NOMO-1 (cell line): ENCODE measurements at regions not wholly inside any gene's neighbourhood (a gene's known extent, or its start where the extent isn't known, plus 50 kb on each side); places are given as distances from the start of the nearest gene placed in this dataset.
"Not testable (repeated sequence)": the region's sequence is repeated elsewhere in the genome, so short reads cannot be mapped to it uniquely, and the experiment has no call there.

Experiments
- DNase-seq, 2 experiments: peaks; one replicate each; lab custom pipeline; 2025; ENCODE audit not compliant: unreplicated experiment in 2 of 2; lab: John Stamatoyannopoulos, UW

DNA sequence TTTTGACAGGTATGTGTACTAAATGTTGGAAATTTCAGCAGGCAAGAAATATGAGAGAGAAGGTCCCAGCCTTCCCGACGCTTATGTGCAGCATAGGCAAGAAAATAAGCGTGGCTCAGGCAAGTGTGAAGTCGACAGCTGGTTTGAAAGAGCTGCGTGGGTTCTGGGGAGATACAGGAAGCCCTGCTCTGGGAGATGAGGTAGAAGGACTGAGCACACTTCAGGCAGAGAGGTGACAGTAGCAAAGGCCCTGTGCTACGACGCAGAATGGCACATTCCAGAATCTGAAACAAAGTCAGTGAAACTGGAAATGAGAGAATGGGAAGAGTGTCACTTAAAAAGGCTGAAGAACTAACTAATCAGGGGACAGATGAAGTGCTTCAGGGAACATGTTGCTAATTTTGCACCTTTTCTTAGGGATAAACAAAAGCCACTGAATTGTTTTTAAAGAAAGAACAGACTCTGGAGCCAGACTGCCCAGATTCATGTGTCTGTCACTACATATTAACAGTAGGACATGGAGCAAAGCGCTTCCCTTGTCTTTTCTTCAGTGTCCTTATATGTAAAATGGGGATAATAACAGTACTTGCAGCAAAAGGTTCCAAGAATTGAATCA, 160.1 kb downstream of the SPRY2 start:
- no peak for DNase-seq

DNA sequence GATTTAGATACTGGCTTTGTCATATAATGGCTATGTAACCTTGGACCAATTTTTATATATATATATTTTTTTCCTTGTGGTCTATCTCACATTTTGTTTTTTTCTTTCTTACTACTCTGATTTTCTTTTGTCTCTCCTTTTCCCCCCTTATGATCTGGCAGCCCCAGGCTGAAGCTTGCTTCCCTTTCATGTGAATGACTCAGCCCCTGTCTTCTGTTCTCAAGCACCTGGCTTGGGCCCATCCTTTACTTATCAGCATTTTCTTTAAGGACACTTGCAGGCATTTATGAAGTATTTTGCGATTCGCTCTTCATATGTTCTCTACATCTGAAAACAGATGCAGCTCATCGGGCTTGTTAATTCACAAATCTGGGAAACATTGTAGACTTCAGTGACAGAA, 163.6 kb downstream of the SPRY2 start:
- no peak for DNase-seq

DNA sequence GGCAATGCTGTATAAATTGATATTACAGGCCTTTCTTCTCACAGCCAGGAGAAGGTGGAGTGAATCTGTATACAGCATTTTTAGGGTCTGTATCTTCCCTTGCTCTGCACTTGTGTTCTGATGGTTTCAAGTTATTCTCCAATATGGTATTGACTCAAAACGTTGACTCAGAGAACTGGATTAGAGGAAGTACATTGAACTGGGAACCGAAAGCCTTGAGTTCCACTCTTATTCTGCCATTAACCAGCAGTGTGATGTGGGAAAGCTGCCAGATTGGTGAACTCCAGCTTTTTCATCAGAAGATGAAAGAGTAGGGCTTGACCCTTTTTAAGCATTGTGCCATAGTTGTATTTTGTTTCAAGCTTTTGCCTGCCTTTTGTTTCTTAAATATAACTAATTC, 167.7 kb downstream of the SPRY2 start:
- peak; percentile 45 to 93 for DNase-seq

GRCh38 chr13:80171096-80171495, 169.8 kb downstream of the SPRY2 start:
- no peak for DNase-seq

DNA sequence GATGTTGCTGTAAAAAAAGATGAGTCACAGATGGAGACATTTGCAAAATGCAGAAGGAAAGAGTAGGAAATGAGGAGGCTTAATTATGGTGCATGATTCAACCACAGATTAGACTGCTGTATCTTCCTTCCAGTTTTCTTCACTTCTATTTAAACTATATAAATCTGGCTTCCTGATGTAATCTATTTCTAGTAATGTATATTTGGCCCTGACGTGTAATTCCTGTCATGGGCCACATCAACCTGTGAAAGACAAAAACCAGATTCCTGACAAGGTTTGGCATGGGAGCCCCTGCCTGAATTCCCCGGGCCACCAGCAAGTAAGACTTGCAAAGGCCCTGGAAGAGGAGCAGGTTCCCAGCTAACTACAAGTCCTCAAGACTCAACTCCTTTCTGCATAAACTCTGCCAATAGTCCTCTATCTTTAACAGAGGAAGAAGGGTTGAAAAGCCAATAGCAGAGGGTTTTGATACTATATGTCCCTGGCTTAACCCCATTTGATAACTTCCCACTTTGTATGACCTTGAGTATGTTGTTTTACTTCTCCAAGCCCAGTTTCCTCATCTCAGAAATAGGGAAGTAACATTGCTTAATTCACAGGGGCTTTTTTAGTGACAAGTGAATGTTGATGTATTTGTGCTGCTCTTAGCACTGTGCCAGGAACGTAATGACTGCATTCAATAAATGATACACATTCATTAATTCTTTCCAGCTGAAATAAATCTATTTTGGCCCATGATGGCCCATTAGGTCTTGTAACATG, 172.7 kb downstream of the SPRY2 start:
- DNase-seq = peak; percentile 83 to 98

GRCh38 chr13:80166352-80166751, 174.6 kb downstream of the SPRY2 start:
- no peak for DNase-seq

GRCh38 chr13:80164462-80164861, 176.5 kb downstream of the SPRY2 start:
- no peak for DNase-seq

DNA sequence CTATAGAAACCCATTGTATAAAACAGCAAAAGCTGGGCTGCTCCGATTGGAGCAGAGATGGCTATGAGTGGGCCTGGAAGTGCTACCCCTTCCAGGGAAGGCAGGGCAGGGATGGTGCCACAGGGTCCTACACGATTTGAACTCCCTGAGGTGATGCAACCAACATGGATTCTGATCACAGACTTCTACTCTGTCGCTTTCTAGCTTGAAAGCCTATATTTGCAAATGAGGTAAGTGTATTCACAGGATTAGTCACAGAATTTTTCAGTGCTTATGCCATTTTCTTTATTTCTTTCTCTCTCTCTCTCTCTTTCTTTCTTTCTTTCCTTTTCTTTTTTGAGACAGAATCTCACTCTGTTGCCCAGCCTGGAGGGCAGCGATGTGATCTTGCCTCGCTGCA, 179.0 kb downstream of the SPRY2 start:
- DNase-seq = no peak

- DNase-seq = peak; percentile 38 to 64
These were observed 179.7 kb downstream of the SPRY2 start for GRCh38 chr13:80161219-80161618.

GRCh38 chr13:80160110-80160509, 180.8 kb downstream of the SPRY2 start:
- DNase-seq = no peak

DNA sequence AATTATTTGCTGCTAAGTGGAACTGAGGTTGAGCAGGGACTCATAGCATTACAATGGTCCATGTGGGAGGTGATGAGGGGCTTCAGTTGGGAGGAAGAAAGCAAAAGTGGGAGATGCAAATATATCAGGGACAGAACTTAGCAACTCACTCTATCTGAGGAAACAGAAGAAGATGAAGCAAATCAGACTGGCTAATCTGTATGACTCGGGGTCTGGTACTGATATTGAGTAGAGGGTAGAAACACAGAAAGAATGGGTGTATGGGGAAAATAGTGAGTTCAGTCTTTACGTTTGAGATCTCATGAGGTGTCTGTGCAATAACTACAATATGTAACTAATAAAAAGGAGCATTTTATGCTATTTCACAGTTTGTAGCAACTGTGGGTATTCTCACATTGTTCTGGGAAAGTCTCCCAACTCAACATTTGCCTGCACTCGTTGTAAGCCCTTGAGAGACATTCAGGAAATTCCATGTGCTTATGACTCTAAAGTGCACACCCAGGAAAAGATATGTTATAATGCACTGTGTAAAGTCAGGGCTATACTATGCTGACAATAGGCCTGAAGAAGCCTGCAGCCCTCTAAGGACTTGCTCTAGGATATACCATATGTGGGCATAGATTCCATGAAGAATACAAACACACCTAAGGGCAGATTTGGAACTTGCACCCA, 183.5 kb downstream of the SPRY2 start:
- DNase-seq = no peak

- not testable (repeated sequence) for DNase-seq
These were observed 188.8 kb downstream of the SPRY2 start for GRCh38 chr13:80152142-80152541.

DNA sequence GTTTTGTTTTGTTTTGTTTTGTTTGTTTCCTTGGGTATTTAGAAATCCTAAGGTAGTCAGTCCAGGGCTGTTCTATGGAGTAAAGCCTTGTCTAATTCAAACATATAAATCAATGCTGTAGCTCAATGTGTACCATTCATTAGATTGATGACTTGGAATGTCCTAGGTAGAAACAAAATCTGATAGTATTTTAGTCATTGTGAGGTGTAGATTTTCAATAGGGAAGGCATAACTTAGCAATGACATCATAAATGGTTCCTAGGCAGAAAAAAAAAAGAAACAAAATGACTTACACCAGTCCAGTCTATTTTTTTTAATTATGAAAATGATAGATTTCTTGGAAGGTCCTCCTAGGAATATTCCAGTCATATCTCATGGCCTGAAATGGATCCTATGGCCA, 189.9 kb downstream of the SPRY2 start:
- DNase-seq = no peak

DNA sequence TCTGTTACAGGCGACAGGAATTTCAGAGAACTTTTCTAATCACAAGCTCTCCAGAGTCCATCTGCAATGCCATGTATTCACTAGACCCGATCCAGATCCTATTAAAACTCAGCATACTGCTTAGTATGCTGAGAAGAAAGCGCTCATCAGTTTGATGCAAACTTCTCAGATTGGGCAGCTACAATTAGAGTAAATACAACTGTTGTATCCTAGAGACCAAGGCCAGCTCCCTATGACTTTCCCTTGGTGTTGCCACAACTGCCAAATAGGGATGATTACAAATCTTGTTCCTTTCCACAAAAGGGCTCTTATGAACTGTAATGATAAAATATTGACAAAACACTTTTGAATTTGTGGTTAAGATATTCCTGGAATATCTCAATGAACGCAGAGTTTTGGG, 191.2 kb downstream of the SPRY2 start:
- DNase-seq = no peak

DNA sequence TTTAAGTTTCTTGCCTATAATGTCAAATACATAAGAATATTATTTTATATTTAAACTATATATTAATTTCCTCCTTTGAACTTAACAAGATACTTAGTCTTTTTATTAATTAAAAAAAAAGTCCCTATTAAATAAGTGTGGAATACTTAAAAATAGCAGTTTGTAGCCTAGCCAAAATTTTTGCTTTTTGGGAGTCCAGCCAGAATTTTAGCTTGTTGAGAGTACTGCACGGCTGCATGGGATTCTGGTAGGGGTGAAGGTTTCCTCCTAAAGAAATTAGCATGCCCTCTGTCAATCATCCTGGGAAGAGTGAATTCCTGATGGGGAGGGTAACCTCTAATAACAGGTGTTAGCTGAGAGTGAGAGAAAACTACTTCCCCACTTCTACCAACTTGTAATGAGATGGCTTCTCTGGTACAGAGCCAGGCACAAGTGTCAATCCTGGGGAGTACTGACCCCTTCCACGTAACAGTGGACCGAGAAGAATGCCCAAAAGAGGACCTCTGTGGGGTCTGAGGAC, 195.7 kb downstream of the SPRY2 start:
- no peak for DNase-seq

DNA sequence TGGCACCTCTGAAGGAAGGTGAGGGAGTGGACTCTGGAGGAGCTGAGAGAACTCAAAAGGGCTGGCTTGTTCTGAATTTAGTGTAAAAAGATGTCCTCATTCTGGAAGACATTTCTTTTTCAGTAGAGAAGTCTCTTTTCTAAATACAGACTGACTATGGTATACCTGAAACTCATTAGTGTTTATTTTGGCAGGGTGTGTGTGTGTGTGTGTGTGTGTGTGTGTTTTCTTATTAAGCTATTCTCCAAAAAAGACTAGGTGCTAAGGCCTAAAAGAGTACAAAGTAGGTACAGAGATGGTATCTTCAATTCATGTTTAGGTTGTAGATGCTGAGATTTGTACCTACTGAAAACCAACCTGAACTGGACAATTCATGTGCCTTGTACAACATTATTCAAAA, 196.4 kb downstream of the SPRY2 start:
- DNase-seq = no peak

- no peak for DNase-seq
These were observed 199.6 kb downstream of the SPRY2 start for GRCh38 chr13:80141123-80141849.

DNA sequence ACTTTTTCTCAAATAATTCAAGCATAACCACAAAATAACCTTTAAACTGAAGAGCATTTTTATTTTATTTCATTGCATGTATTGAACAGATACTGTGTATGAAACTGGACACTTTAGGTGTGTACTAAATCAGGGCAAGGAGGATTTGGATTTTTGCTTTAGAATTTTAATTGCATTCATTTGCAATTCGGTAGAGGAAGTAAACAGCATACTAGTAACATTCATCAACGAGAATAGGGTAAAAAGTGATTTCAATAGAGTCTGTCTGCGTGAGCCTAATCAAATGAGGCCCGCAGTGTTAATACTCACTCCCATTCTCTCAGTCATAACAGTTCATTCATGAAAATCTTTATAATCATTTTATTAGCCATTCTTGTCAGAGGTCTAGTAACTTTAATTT, 200.2 kb downstream of the SPRY2 start:
- no peak for DNase-seq

DNA sequence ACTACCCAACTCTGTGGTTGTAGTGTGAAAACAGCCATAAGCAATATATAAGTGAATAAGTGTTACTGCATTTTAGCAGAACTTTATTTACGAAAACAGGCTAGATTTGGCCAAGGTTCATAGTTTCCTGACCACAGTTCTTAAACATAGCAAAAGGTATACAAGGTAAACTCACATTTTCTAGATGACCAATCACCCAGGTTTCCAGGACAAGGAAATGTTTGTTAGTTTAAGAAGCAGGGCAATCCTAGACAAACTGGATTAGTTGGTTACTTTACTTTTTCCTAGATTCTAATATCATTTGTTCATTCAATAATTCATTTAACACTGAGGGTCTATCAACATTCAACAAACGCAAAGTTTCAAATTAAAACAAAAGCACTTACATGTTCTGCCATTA, 201.7 kb downstream of the SPRY2 start:
- no peak for DNase-seq

- no peak for DNase-seq
These were observed 202.9 kb downstream of the SPRY2 start for GRCh38 chr13:80137994-80138393.

- no peak for DNase-seq
These were observed 206.6 kb downstream of the SPRY2 start for GRCh38 chr13:80134346-80134745.
